HG03097 (cell line): ENCODE measurements at regions not wholly inside any gene's neighbourhood (a gene's known extent, or its start where the extent isn't known, plus 50 kb on each side); places are given as distances from the start of the nearest gene placed in this dataset.
A peak's percentile ranks its signal among the peaks of the same experiment; 100 is the strongest.
"Not testable (repeated sequence)": the region's sequence is repeated elsewhere in the genome, so short reads cannot be mapped to it uniquely, and the experiment has no call there.

Experiments used
- ATAC-seq: cut with Tn5 transposase; IDR thresholded peaks from one replicate; pipeline ENCODE4 v1.9.1; 2021; ENCODE audit not compliant: unreplicated experiment, low FRiP score

GRCh38 chr15:31217067-31217466, 109.6 kb upstream of the KLF13 start:
- no peak for ATAC-seq

GRCh38 chr15:31217566-31218270, 108.9 kb upstream of the KLF13 start:
- ATAC-seq = no peak

- ATAC-seq = no peak
Observed at GRCh38 chr15:31219221-31219620, 107.4 kb upstream of the KLF13 start.

- no peak for ATAC-seq
Observed at GRCh38 chr15:31221936-31222515, 104.6 kb upstream of the KLF13 start.

GRCh38 chr15:31222773-31223341, 103.8 kb upstream of the KLF13 start:
- ATAC-seq = no peak

- ATAC-seq = no peak
Observed at GRCh38 chr15:31223478-31224350, 102.9 kb upstream of the KLF13 start.

- not testable (repeated sequence) for ATAC-seq
Observed at GRCh38 chr15:31224661-31225060, 102.0 kb upstream of the KLF13 start.

- ATAC-seq = no peak
Observed at GRCh38 chr15:31225356-31225955, 101.2 kb upstream of the KLF13 start.

GRCh38 chr15:31226021-31226420, 100.6 kb upstream of the KLF13 start:
- no peak for ATAC-seq

GRCh38 chr15:31227235-31227634, 99.4 kb upstream of the KLF13 start:
- ATAC-seq = no peak

- ATAC-seq = no peak
Observed at GRCh38 chr15:31228011-31228484, 98.6 kb upstream of the KLF13 start.

GRCh38 chr15:31228980-31229826, 97.4 kb upstream of the KLF13 start:
- ATAC-seq = peak; percentile 50

GRCh38 chr15:31230630-31231485, 95.8 kb upstream of the KLF13 start:
- ATAC-seq = peak; percentile 82

- ATAC-seq = no peak
Observed at GRCh38 chr15:31234815-31235214, 91.8 kb upstream of the KLF13 start.

GRCh38 chr15:31235311-31236183, 91.1 kb upstream of the KLF13 start:
- ATAC-seq = no peak

- ATAC-seq = no peak
Observed at GRCh38 chr15:31236184-31237042, 90.2 kb upstream of the KLF13 start.

- ATAC-seq = no peak
Observed at GRCh38 chr15:31237043-31237324, 89.7 kb upstream of the KLF13 start.
